Ishikawa (cell line): ENCODE measurements at regions not wholly inside any gene's neighbourhood (a gene's known extent, or its start where the extent isn't known, plus 50 kb on each side); places are given as distances from the start of the nearest gene placed in this dataset.

ENCODE experiments used
- CEBPB ChIP-seq: IDR thresholded peaks from 2 replicates; pipeline ENCODE4 v1.6.1; 2012
- CREB1 ChIP-seq: IDR thresholded peaks from 2 replicates; pipeline ENCODE4 v1.6.1; 2012; ENCODE audit warnings: low read depth
- EGR1 ChIP-seq: IDR thresholded peaks from 2 replicates; pipeline ENCODE4 v1.6.1; 2012
- EP300 ChIP-seq: IDR thresholded peaks from 2 replicates; pipeline ENCODE4 v1.6.1; 2012; ENCODE audit warnings: borderline replicate concordance
- FOXM1 ChIP-seq: IDR thresholded peaks from 2 replicates; pipeline ENCODE4 v1.6.1; 2012; ENCODE audit warnings: low read depth, borderline replicate concordance
- MAX ChIP-seq: IDR thresholded peaks from 2 replicates; pipeline ENCODE4 v1.6.1; 2012
- NFIC ChIP-seq: IDR thresholded peaks from 2 replicates; pipeline ENCODE4 v1.6.1; 2012
- RAD21 ChIP-seq: IDR thresholded peaks from 2 replicates; pipeline ENCODE4 v1.6.1; 2012; ENCODE audit warnings: low read depth
- REST ChIP-seq: IDR thresholded peaks from 2 replicates; pipeline ENCODE4 v1.6.1; 2012; ENCODE audit warnings: low read depth, mild to moderate bottlenecking
- TAF1 ChIP-seq: IDR thresholded peaks from 2 replicates; pipeline ENCODE4 v1.6.1; 2012; ENCODE audit warnings: low read depth, mild to moderate bottlenecking
- TCF12 ChIP-seq: IDR thresholded peaks from 2 replicates; pipeline ENCODE4 v1.6.1; 2012; ENCODE audit warnings: low read depth
- TEAD4 ChIP-seq: IDR thresholded peaks from 2 replicates; pipeline ENCODE4 v1.6.1; 2012
- USF1 ChIP-seq: IDR thresholded peaks from 2 replicates; pipeline ENCODE4 v1.6.1; 2012
- YY1 ChIP-seq: IDR thresholded peaks from 2 replicates; pipeline ENCODE4 v1.6.1; 2012; ENCODE audit warnings: low read depth
- ZBTB7A ChIP-seq: IDR thresholded peaks from 2 replicates; pipeline ENCODE4 v1.6.1; 2012; ENCODE audit warnings: low read depth

- TF ChIP-seq EGR1 = no peak
- no peak for TF ChIP-seq ZBTB7A
- TF ChIP-seq TCF12 = no peak
- no peak for TF ChIP-seq YY1
Measured at GRCh38 chr5:108505608-108506007, 123.7 kb upstream of the FBXL17 start.

GRCh38 chr5:108504974-108505373 is 123.1 kb upstream of the FBXL17 start:
- TF ChIP-seq TCF12 (no peak), CREB1 (no peak), TEAD4 (no peak), EP300 (no peak), FOXM1 (no peak), ZBTB7A (no peak), MAX (no peak), USF1 (no peak), RAD21 (no peak), REST (no peak), EGR1 (no peak)

- TF ChIP-seq NFIC = no peak
- TF ChIP-seq TAF1 = no peak
- TF ChIP-seq TCF12 = no peak
- no peak for TF ChIP-seq EGR1
- TF ChIP-seq USF1 = no peak
- no peak for TF ChIP-seq REST
- no peak for TF ChIP-seq TEAD4
- no peak for TF ChIP-seq RAD21
- no peak for TF ChIP-seq EP300
- TF ChIP-seq CREB1 = no peak
Measured at GRCh38 chr5:108503986-108504385, 122.1 kb upstream of the FBXL17 start.

GRCh38 chr5:108487951-108488350 is 106.1 kb upstream of the FBXL17 start:
- TF ChIP-seq REST (no peak), EP300 (no peak), TEAD4 (no peak), USF1 (no peak), TAF1 (no peak), MAX (no peak), TCF12 (no peak), YY1 (no peak), ZBTB7A (no peak), RAD21 (no peak), EGR1 (no peak), CREB1 (no peak), FOXM1 (no peak)

- TF ChIP-seq CEBPB (no peak), CREB1 (no peak), EP300 (no peak), TEAD4 (no peak), RAD21 (no peak), YY1 (no peak)
Measured at GRCh38 chr5:108484035-108484434, 102.1 kb upstream of the FBXL17 start.
